ENCODE measurements at regions not wholly inside any gene's neighbourhood (a gene's known extent, or its start where the extent isn't known, plus 50 kb on each side); places are given as distances from the start of the nearest gene placed in this dataset.

GRCh38 chr2:174663550-174663949 is 65.9 kb upstream of the WIPF1 start:
- Histone ChIP-seq H3K4me3 (ENCODE audit: low read depth, low read length) (no peak overlapping the region), H3K36me3 (ENCODE audit: insufficient read depth) (no peaks in the 10 kb centered on the region), H3K4me1 (ENCODE audit: insufficient read depth) (no peaks in the 10 kb centered on the region), H3K27ac (ENCODE audit: low read depth) (no peak overlapping the region)
- whole genome bisulfite sequencing: 47% methylated on average over 7 of the region's 7 CpGs
- DNase-seq (ENCODE audit: extremely low spot score): no peak

- no peak for DNase-seq (ENCODE audit: extremely low spot score)
- Histone ChIP-seq H3K4me1 (ENCODE audit: insufficient read depth) (no peaks in the 10 kb centered on the region), H3K36me3 (ENCODE audit: insufficient read depth) (no peaks in the 10 kb centered on the region), H3K4me3 (ENCODE audit: low read depth, low read length) (no peak overlapping the region), H3K27ac (ENCODE audit: low read depth) (no peak overlapping the region)
- WGBS: 69% methylated on average over 3 of the region's 3 CpGs
Observed at GRCh38 chr2:174662859-174663258, 65.3 kb upstream of the WIPF1 start.

- Histone ChIP-seq H3K27ac (ENCODE audit: low read depth) (no peak overlapping the region), H3K36me3 (ENCODE audit: insufficient read depth) (no peaks in the 10 kb centered on the region), H3K4me1 (ENCODE audit: insufficient read depth) (no peaks in the 10 kb centered on the region), H3K4me3 (ENCODE audit: low read depth, low read length) (no peak overlapping the region)
- DNase-seq (ENCODE audit: extremely low spot score): no peak
- 39% methylated on average over 3 of the region's 3 CpGs for WGBS
Observed at GRCh38 chr2:174662459-174662858, 64.9 kb upstream of the WIPF1 start.

- WGBS: 92% methylated on average over 9 of the region's 9 CpGs
- Histone ChIP-seq H3K36me3 (ENCODE audit: insufficient read depth) (no peaks in the 10 kb centered on the region), H3K27ac (ENCODE audit: low read depth) (no peak overlapping the region), H3K4me1 (ENCODE audit: insufficient read depth) (no peaks in the 10 kb centered on the region), H3K4me3 (ENCODE audit: low read depth, low read length) (no peak overlapping the region)
- DNase-seq (ENCODE audit: extremely low spot score): no peak
Observed at GRCh38 chr2:174660984-174661675, 63.5 kb upstream of the WIPF1 start.

GRCh38 chr2:174659069-174659900 is 61.7 kb upstream of the WIPF1 start:
- Histone ChIP-seq H3K27ac (ENCODE audit: low read depth) (no peak overlapping the region), H3K4me3 (ENCODE audit: low read depth, low read length) (no peak overlapping the region), H3K36me3 (ENCODE audit: insufficient read depth) (no peaks in the 10 kb centered on the region), H3K4me1 (ENCODE audit: insufficient read depth) (no peaks in the 10 kb centered on the region)
- no peak for DNase-seq (ENCODE audit: extremely low spot score)
- 86% methylated on average over 7 of the region's 7 CpGs for WGBS

- H3K4me1 ChIP-seq (ENCODE audit: insufficient read depth): no peaks in the 10 kb centered on the region
- no peak overlapping the region for H3K4me3 ChIP-seq (ENCODE audit: low read depth, low read length)
- no peak for DNase-seq (ENCODE audit: extremely low spot score)
- H3K36me3 ChIP-seq (ENCODE audit: insufficient read depth): no peaks in the 10 kb centered on the region
- no peak overlapping the region for H3K27ac ChIP-seq (ENCODE audit: low read depth)
Observed at GRCh38 chr2:174656676-174657176, 59.1 kb upstream of the WIPF1 start.

GRCh38 chr2:174656035-174656434 is 58.4 kb upstream of the WIPF1 start:
- no peak for DNase-seq (ENCODE audit: extremely low spot score)
- Histone ChIP-seq H3K36me3 (ENCODE audit: insufficient read depth) (no peaks in the 10 kb centered on the region), H3K27ac (ENCODE audit: low read depth) (no peak overlapping the region)

GRCh38 chr2:174654419-174654941 is 56.9 kb upstream of the WIPF1 start:
- WGBS: 93% methylated on average over 4 of the region's 4 CpGs
- no peak overlapping the region for H3K27ac ChIP-seq (ENCODE audit: low read depth)
- DNase-seq (ENCODE audit: extremely low spot score): no peak

More at GRCh38 chr2:174656035-174656434, 58.4 kb upstream of the WIPF1 start:
- H3K4me1 ChIP-seq (ENCODE audit: insufficient read depth): no peaks in the 10 kb centered on the region
- H3K4me3 ChIP-seq (ENCODE audit: low read depth, low read length): no peak overlapping the region

GRCh38 chr2:174648896-174649295 is 51.3 kb upstream of the WIPF1 start:
- H3K27ac ChIP-seq (ENCODE audit: low read depth): no peak overlapping the region
- peaks cover 2% of the 10 kb centered on the region for H3K36me3 ChIP-seq (ENCODE audit: insufficient read depth)
- peaks cover 1% of the 10 kb centered on the region for H3K4me1 ChIP-seq (ENCODE audit: insufficient read depth)
- no peak overlapping the region for H3K4me3 ChIP-seq (ENCODE audit: low read depth, low read length)
- 97% methylated on average over 4 of the region's 4 CpGs for WGBS
- no peak for DNase-seq (ENCODE audit: extremely low spot score)

More at GRCh38 chr2:174654419-174654941, 56.9 kb upstream of the WIPF1 start:
- no peak overlapping the region for H3K4me3 ChIP-seq (ENCODE audit: low read depth, low read length)
- H3K36me3 ChIP-seq (ENCODE audit: insufficient read depth): no peaks in the 10 kb centered on the region
- no peaks in the 10 kb centered on the region for H3K4me1 ChIP-seq (ENCODE audit: insufficient read depth)
